HepG2 (cell line): ENCODE measurements at regions not wholly inside any gene's neighbourhood (a gene's known extent, or its start where the extent isn't known, plus 50 kb on each side); places are given as distances from the start of the nearest gene placed in this dataset.
"Not testable (repeated sequence)": the region's sequence is repeated elsewhere in the genome, so short reads cannot be mapped to it uniquely, and the experiment has no call there.

ENCODE experiments used
- ATAC-seq: fragments of 200-7000 bp; cut with Tn5 transposase; 3 replicates; pipeline ENCODE4 v1.9.1; 2020; ENCODE audit warnings: mild to moderate bottlenecking, moderate library complexity
- BruUV-seq: library from RNA; stranded (reverse); fragments of 400-500 nt; replicated peaks from 2 replicates; lab custom pipeline; 2021; lab: Mats Ljungman, UMichigan
- CTCF ChIA-PET: fragments of 300-600 bp; formaldehyde crosslinking; extraction: SDS; loops from one replicate; lab custom pipeline; 2021; ENCODE audit warnings: low total read pairs, inconsistent platforms, low intra/inter-chr PET ratio; lab: Yijun Ruan, JAX
- POLR2A ChIA-PET: fragments of 350-600 bp; sonication (Branson Sonifier 250); formaldehyde crosslinking; loops from one replicate; lab custom pipeline; 2020; ENCODE audit warnings: antibody characterized with exemption, inconsistent platforms; lab: Yijun Ruan, JAX
- DNase-seq: peaks from one replicate; pipeline ENCODE4 v3.0.0-alpha.2; 2015; ENCODE audit warnings: low spot score
- FAIRE-seq: peaks from 3 replicates; lab custom pipeline; 2011; peaks lifted over from hg19 to GRCh38; lab: Jason Lieb, UNC
- H2AFZ ChIP-seq: one replicate; pipeline ENCODE4 v1.6.1; 2011; ENCODE audit warnings: low read length, inconsistent platforms
- H3K27ac ChIP-seq: fragments of 300-600 bp; 3 replicates; pipeline ENCODE4 v1.8.0; 2011; ENCODE audit warnings: mixed run types, mild to moderate bottlenecking, mixed read lengths, low read length, inconsistent platforms; ENCODE audit not compliant: insufficient read depth; ENCODE audit errors: extremely low read length
- H3K27me3 ChIP-seq, 2 experiments: fragments of 200-600 bp in 1 of 2; 2 replicates in 1 of 2; 3 replicates in 1 of 2; pipeline versions ENCODE4 v1.6.0 to v1.8.0; 2011; ENCODE audit warnings: low read length in 2 of 2, mild to moderate bottlenecking in 2 of 2, moderate library complexity in 2 of 2, inconsistent platforms in 1 of 2; ENCODE audit not compliant: insufficient read depth in 2 of 2, control insufficient read depth in 1 of 2
- H3K36me3 ChIP-seq, 2 experiments: fragments of 200-600 bp in 1 of 2; replicated peaks in 1 of 2; 2 replicates in 1 of 2; 3 replicates in 1 of 2; pipeline versions ENCODE4 v1.5.1 to v1.8.0; 2011; ENCODE audit warnings: low read length in 2 of 2, inconsistent platforms in 1 of 2; ENCODE audit not compliant: insufficient read depth in 2 of 2, control insufficient read depth in 1 of 2
- H3K4me1 ChIP-seq: 2 replicates; pipeline ENCODE4 v1.5.1; 2012; ENCODE audit warnings: low read length, inconsistent platforms; ENCODE audit not compliant: insufficient read depth
- H3K4me2 ChIP-seq: 2 replicates; pipeline ENCODE4 v1.6.0; 2011; ENCODE audit warnings: low read depth, low read length, inconsistent platforms
- H3K4me3 ChIP-seq, 3 experiments: fragments of 200-600 bp in 1 of 3; sonication (generic), shearing (Covaris generic) in 1 of 3; replicated peaks in 1 of 3; 2 replicates each; pipeline ENCODE4 v1.5.1; 2011 to 2016; ENCODE audit warnings: low read length in 3 of 3, inconsistent platforms in 2 of 3, low read depth in 2 of 3, mild to moderate bottlenecking in 2 of 3, control low read depth in 1 of 3, mixed read lengths in 1 of 3; ENCODE audit not compliant: insufficient read depth in 1 of 3
- H3K79me2 ChIP-seq: one replicate; pipeline ENCODE4 v1.6.1; 2011; ENCODE audit warnings: low read length, inconsistent platforms; ENCODE audit not compliant: insufficient read depth
- H3K9ac ChIP-seq: 2 replicates; pipeline ENCODE4 v1.6.0; 2011; ENCODE audit warnings: mild to moderate bottlenecking, low read depth, low read length, inconsistent platforms; ENCODE audit not compliant: insufficient read depth
- H3K9me3 ChIP-seq: 2 replicates; pipeline ENCODE4 v1.5.1; 2012; ENCODE audit warnings: mild to moderate bottlenecking, low read length
- H4K20me1 ChIP-seq: 2 replicates; pipeline ENCODE4 v1.6.0; 2011; ENCODE audit warnings: inconsistent platforms, mild to moderate bottlenecking, low read length, moderate library complexity; ENCODE audit not compliant: insufficient read depth
- ELF3 ChIP-seq: IDR thresholded peaks from 2 replicates; pipeline ENCODE4 v1.6.1; 2016; ENCODE audit warnings: missing genetic modification reagents, missing compliant biosample characterization
- NCOA2 ChIP-seq: sonication (generic); formaldehyde crosslinking; IDR thresholded peaks from 2 replicates; pipeline ENCODE4 v1.8.0; 2022; ENCODE audit warnings: inconsistent platforms
- NR0B2 ChIP-seq: sonication (generic); formaldehyde crosslinking; IDR thresholded peaks from 2 replicates; pipeline ENCODE4 v1.4.0; 2020; ENCODE audit warnings: mild to moderate bottlenecking, missing genetic modification reagents
- PCBP2 ChIP-seq: fragments of 200-400 bp; formaldehyde crosslinking; optimal IDR thresholded peaks from 2 replicates; pipeline ENCODE3; 2018; ENCODE audit warnings: low read length, low read depth; ENCODE audit not compliant: poor library complexity, severe bottlenecking
- SNAI1 ChIP-seq: sonication (generic); formaldehyde crosslinking; IDR thresholded peaks from 2 replicates; pipeline ENCODE4 v1.5.0; 2020; ENCODE audit warnings: mild to moderate bottlenecking, missing genetic modification reagents, borderline replicate concordance
- TOPORS ChIP-seq: sonication (generic); formaldehyde crosslinking; IDR thresholded peaks from 2 replicates; pipeline ENCODE4 v1.8.0; 2023; ENCODE audit warnings: mild to moderate bottlenecking, missing genetic modification reagents
- ZIK1 ChIP-seq: sonication (generic); formaldehyde crosslinking; IDR thresholded peaks from 2 replicates; pipeline ENCODE4 v1.5.0; 2020; ENCODE audit warnings: mild to moderate bottlenecking, low read depth, missing genetic modification reagents, borderline replicate concordance
- ZNF362 ChIP-seq: sonication (generic); formaldehyde crosslinking; IDR thresholded peaks from 2 replicates; pipeline ENCODE4 v1.4.0; 2020; ENCODE audit warnings: missing genetic modification reagents, mild to moderate bottlenecking, borderline replicate concordance
- ZNF687 ChIP-seq: sonication (generic); formaldehyde crosslinking; IDR thresholded peaks from 2 replicates; pipeline ENCODE4 v1.5.1; 2020; ENCODE audit warnings: mild to moderate bottlenecking, missing genetic modification reagents, moderate library complexity
- WGBS: methylation state at CpG from one replicate; pipeline ENCODE4 v1.1.6; 2017; ENCODE audit warnings: low lambda C conversion rate; 5-methylcytosine and 5-hydroxymethylcytosine counted together
- in situ Hi-C: cut with HindIII; loops from 2 replicates; pipeline ENCODE4 v1.10.0; 2017; ENCODE audit warnings: low pct_unique_long_range_greater_than_20kb; ENCODE audit not compliant: extremely low pct_ligation_motif_present
- intact Hi-C: fragments of 100-400 bp; cut with micrococcal nuclease; formaldehyde crosslinking; loops from one replicate; pipeline ENCODE4 v1.10.0; 2022; ENCODE audit not compliant: unreplicated experiment
- TF ChIP-seq, protein P1 (sequence below): sonication (generic); formaldehyde crosslinking; IDR thresholded peaks from 2 replicates; pipeline ENCODE4 v1.4.0; 2020; ENCODE audit warnings: missing genetic modification reagents

DNA sequence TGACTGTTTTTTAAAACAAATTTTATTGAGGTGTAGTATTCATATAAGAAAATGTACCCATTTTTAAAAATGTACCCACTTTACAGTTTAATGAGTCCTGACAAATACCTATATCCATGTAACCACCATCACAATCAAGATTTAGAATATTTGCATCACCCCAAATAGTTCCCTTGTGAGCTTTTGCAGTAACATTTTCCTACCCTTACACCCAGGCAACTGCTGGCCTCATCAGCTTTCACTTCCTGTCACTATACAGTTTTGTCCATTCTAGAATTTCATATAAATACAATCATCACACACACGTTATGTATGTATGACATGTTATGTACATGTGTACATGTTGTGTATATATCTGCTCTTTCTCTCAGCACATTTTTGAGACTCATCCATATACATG is 96.4 kb upstream of the EMB start:
- H3K27me3 ChIP-seq, H3K36me3 ChIP-seq, FAIRE-seq, ATAC-seq, H3K27ac ChIP-seq, BruUV-seq, intact Hi-C loops, in situ Hi-C loops, H3K4me3 ChIP-seq, H4K20me1 ChIP-seq, H3K4me1 ChIP-seq, H3K9ac ChIP-seq, CTCF ChIA-PET, DNase-seq, POLR2A ChIA-PET, H3K4me2 ChIP-seq, H3K79me2 ChIP-seq, H2AFZ ChIP-seq: not testable (repeated sequence)
- peaks cover 35% of the 10 kb centered on the region for H3K9me3 ChIP-seq
- 0% methylated on average over 1 of the region's 1 CpG for WGBS

GRCh38 chr5:50547303-50547702 is 106.2 kb upstream of the EMB start:
- no peaks in the 10 kb centered on the region for H3K36me3 ChIP-seq

More at GRCh38 chr5:50547303-50547702, 106.2 kb upstream of the EMB start:
- no peak for ATAC-seq
- no peak for TF ChIP-seq NCOA2 (CRISPR knock-in tag)
- TF ChIP-seq SNAI1 = no peak
- TF ChIP-seq TOPORS (CRISPR knock-in tag) = no peak
- TF ChIP-seq NR0B2 (CRISPR knock-in tag) = no peak
- no peak for TF ChIP-seq ZNF362 (CRISPR knock-in tag)
- TF ChIP-seq ZNF687 (CRISPR knock-in tag) = no peak
- TF ChIP-seq, protein P1, sequence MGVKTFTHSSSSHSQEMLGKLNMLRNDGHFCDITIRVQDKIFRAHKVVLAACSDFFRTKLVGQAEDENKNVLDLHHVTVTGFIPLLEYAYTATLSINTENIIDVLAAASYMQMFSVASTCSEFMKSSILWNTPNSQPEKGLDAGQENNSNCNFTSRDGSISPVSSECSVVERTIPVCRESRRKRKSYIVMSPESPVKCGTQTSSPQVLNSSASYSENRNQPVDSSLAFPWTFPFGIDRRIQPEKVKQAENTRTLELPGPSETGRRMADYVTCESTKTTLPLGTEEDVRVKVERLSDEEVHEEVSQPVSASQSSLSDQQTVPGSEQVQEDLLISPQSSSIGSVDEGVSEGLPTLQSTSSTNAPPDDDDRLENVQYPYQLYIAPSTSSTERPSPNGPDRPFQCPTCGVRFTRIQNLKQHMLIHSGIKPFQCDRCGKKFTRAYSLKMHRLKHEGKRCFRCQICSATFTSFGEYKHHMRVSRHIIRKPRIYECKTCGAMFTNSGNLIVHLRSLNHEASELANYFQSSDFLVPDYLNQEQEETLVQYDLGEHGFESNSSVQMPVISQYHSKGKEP (CRISPR knock-in tag) = no peak
- no peak for TF ChIP-seq ELF3 (CRISPR knock-in tag)
- TF ChIP-seq PCBP2 = no peak
- no peak for TF ChIP-seq ZIK1 (CRISPR knock-in tag)
- TF ChIP-seq, all 625 proteins: peak for 0
- WGBS = 17% methylated on average over 2 of the region's 2 CpGs
- H3K9me3 ChIP-seq = peaks cover 10% of the 10 kb centered on the region
- ChIA-PET POLR2A (no interaction called here), CTCF (no interaction called here)
- in situ Hi-C loops = no loop called here
- FAIRE-seq (no peak), DNase-seq (no peak)
- H3K4me1 ChIP-seq = no peaks in the 10 kb centered on the region
- no peak overlapping the region for H3K4me2 ChIP-seq
- H3K79me2 ChIP-seq = no peaks in the 10 kb centered on the region
- H3K27me3 ChIP-seq = no peaks in the 10 kb centered on the region
- no peak overlapping the region for H3K27ac ChIP-seq
- H4K20me1 ChIP-seq = no peaks in the 10 kb centered on the region
- no peak overlapping the region for H3K9ac ChIP-seq
- H3K4me3 ChIP-seq = no peak overlapping the region
- no TSS peak for BruUV-seq
- intact Hi-C loops = no loop called here
- no peak overlapping the region for H2AFZ ChIP-seq
